ENCODE measurements at regions not wholly inside any gene's neighbourhood (a gene's known extent, or its start where the extent isn't known, plus 50 kb on each side); places are given as distances from the start of the nearest gene placed in this dataset.

GRCh38 chr5:19319252-19319651, 668.7 kb downstream of the CDH18 start:
- H3K36me3 ChIP-seq (ENCODE audit: insufficient read depth, low read length): no peaks in the 10 kb centered on the region
- H3K4me3 ChIP-seq (ENCODE audit: low read depth in 1 of 2, low read length in 2 of 2): no peak overlapping the region
- H3K27me3 ChIP-seq (ENCODE audit: insufficient read depth, low read length, poor library complexity): no peaks in the 10 kb centered on the region
- no peak overlapping the region for H3K9ac ChIP-seq (ENCODE audit: low read depth, low read length)
- H4K20me1 ChIP-seq (ENCODE audit: insufficient read depth, low read length): no peaks in the 10 kb centered on the region
- no peaks in the 10 kb centered on the region for H3K9me3 ChIP-seq (ENCODE audit: insufficient read depth, low read length, severe bottlenecking)
- H2AFZ ChIP-seq (ENCODE audit: low read depth, low read length): no peak overlapping the region
- DNase-seq (no peak), ATAC-seq (ENCODE audit: insufficient read depth, low read depth) (no peak)
- no peak for TF ChIP-seq EZH2 (IDR thresholded peaks at IDR 0.05; ENCODE audit: borderline replicate concordance, low read depth, low read length, severe bottlenecking)
- TF ChIP-seq CTCF (IDR thresholded peaks at IDR 0.05; ENCODE audit: borderline replicate concordance, extremely low read depth, low read length, poor library complexity, severe bottlenecking): no peak
- H3K79me2 ChIP-seq (ENCODE audit: insufficient read depth, low read length): no peaks in the 10 kb centered on the region
- no peak overlapping the region for H3K27ac ChIP-seq (ENCODE audit: low read length)
- no peak overlapping the region for H3K4me2 ChIP-seq (ENCODE audit: insufficient read depth, low read length)
- no peaks in the 10 kb centered on the region for H3K4me1 ChIP-seq (ENCODE audit: insufficient read depth, low read length)

GRCh38 chr5:19322716-19323485, 665.1 kb downstream of the CDH18 start:
- Histone ChIP-seq H4K20me1 (ENCODE audit: insufficient read depth, low read length) (no peaks in the 10 kb centered on the region), H3K4me3 (ENCODE audit: low read depth in 1 of 2, low read length in 2 of 2) (no peak overlapping the region), H3K27ac (ENCODE audit: low read length) (no peak overlapping the region), H3K36me3 (ENCODE audit: insufficient read depth, low read length) (no peaks in the 10 kb centered on the region), H2AFZ (ENCODE audit: low read depth, low read length) (no peak overlapping the region), H3K79me2 (ENCODE audit: insufficient read depth, low read length) (no peaks in the 10 kb centered on the region), H3K9ac (ENCODE audit: low read depth, low read length) (no peak overlapping the region), H3K9me3 (ENCODE audit: insufficient read depth, low read length, severe bottlenecking) (no peaks in the 10 kb centered on the region), H3K27me3 (ENCODE audit: insufficient read depth, low read length, poor library complexity) (no peaks in the 10 kb centered on the region), H3K4me1 (ENCODE audit: insufficient read depth, low read length) (no peaks in the 10 kb centered on the region), H3K4me2 (ENCODE audit: insufficient read depth, low read length) (no peak overlapping the region)
- no peak for DNase-seq
- no peak for TF ChIP-seq EZH2 (IDR thresholded peaks at IDR 0.05; ENCODE audit: borderline replicate concordance, low read depth, low read length, severe bottlenecking)
- no peak for TF ChIP-seq CTCF (IDR thresholded peaks at IDR 0.05; ENCODE audit: borderline replicate concordance, extremely low read depth, low read length, poor library complexity, severe bottlenecking)
- no peak for ATAC-seq (ENCODE audit: insufficient read depth, low read depth)

- Histone ChIP-seq H3K79me2 (ENCODE audit: insufficient read depth, low read length) (no peaks in the 10 kb centered on the region), H3K36me3 (ENCODE audit: insufficient read depth, low read length) (no peaks in the 10 kb centered on the region), H2AFZ (ENCODE audit: low read depth, low read length) (no peak overlapping the region), H3K9ac (ENCODE audit: low read depth, low read length) (no peak overlapping the region), H3K4me1 (ENCODE audit: insufficient read depth, low read length) (no peaks in the 10 kb centered on the region), H3K27me3 (ENCODE audit: insufficient read depth, low read length, poor library complexity) (no peaks in the 10 kb centered on the region), H3K4me2 (ENCODE audit: insufficient read depth, low read length) (no peak overlapping the region), H3K4me3 (ENCODE audit: low read depth in 1 of 2, low read length in 2 of 2) (no peak overlapping the region), H3K9me3 (ENCODE audit: insufficient read depth, low read length, severe bottlenecking) (no peaks in the 10 kb centered on the region), H3K27ac (ENCODE audit: low read length) (no peak overlapping the region), H4K20me1 (ENCODE audit: insufficient read depth, low read length) (no peaks in the 10 kb centered on the region)
- no peak for ATAC-seq (ENCODE audit: insufficient read depth, low read depth)
- no peak for DNase-seq
- TF ChIP-seq CTCF (IDR thresholded peaks at IDR 0.05; ENCODE audit: borderline replicate concordance, extremely low read depth, low read length, poor library complexity, severe bottlenecking) (no peak), EZH2 (IDR thresholded peaks at IDR 0.05; ENCODE audit: borderline replicate concordance, low read depth, low read length, severe bottlenecking) (no peak)
Observed at GRCh38 chr5:19334278-19334677, 653.7 kb downstream of the CDH18 start.

Data from DND-41 (cell line).